GM23338 (cell line): ENCODE measurements at regions not wholly inside any gene's neighbourhood (a gene's known extent, or its start where the extent isn't known, plus 50 kb on each side); places are given as distances from the start of the nearest gene placed in this dataset.

Experiments
- ATAC-seq: fragments of 200-7000 bp; cut with Tn5 transposase; 3 replicates; pipeline ENCODE4 v1.9.1; 2020
- DNase-seq: peaks from one replicate; pipeline ENCODE4 v3.0.0-alpha.2; 2015; ENCODE audit warnings: low spot score
- H2AFZ ChIP-seq: fragments of 200-600 bp; sonication (generic); 2 replicates; pipeline ENCODE4 v1.8.0; 2016; ENCODE audit warnings: antibody characterized with exemption, mild to moderate bottlenecking, moderate library complexity
- H3F3A ChIP-seq: fragments of 200-600 bp; sonication (generic); replicated peaks from 2 replicates; pipeline ENCODE4 v1.8.0; 2017; ENCODE audit warnings: antibody characterized with exemption, mixed run types, low read depth
- H3K27ac ChIP-seq: fragments of 200-600 bp; sonication (generic); 2 replicates; pipeline ENCODE4 v1.6.1; 2016; ENCODE audit warnings: low read depth
- H3K27me3 ChIP-seq: fragments of 200-600 bp; sonication (generic); 2 replicates; pipeline ENCODE4 v1.8.0; 2016; ENCODE audit warnings: mild to moderate bottlenecking, mixed run types, moderate library complexity; ENCODE audit not compliant: insufficient read depth
- H3K36me3 ChIP-seq: fragments of 200-600 bp; sonication (generic); 2 replicates; pipeline ENCODE4 v1.8.0; 2016; ENCODE audit warnings: mild to moderate bottlenecking; ENCODE audit not compliant: insufficient read depth
- H3K4me1 ChIP-seq: fragments of 200-600 bp; sonication (generic); 2 replicates; pipeline ENCODE4 v1.8.0; 2016; ENCODE audit warnings: mild to moderate bottlenecking, moderate library complexity; ENCODE audit not compliant: insufficient read depth
- H3K4me2 ChIP-seq: fragments of 200-600 bp; sonication (generic); 2 replicates; pipeline ENCODE4 v1.7.1; 2017; ENCODE audit warnings: mixed run types
- H3K4me3 ChIP-seq: fragments of 200-600 bp; sonication (generic); 2 replicates; pipeline ENCODE4 v1.6.1; 2016; ENCODE audit warnings: mixed run types
- H3K79me2 ChIP-seq: fragments of 200-600 bp; sonication (generic); replicated peaks from 2 replicates; pipeline ENCODE4 v1.8.0; 2017; ENCODE audit warnings: mild to moderate bottlenecking; ENCODE audit not compliant: insufficient read depth
- H3K9me2 ChIP-seq: fragments of 200-600 bp; sonication (generic); 2 replicates; pipeline ENCODE4 v1.8.0; 2017; ENCODE audit not compliant: insufficient read depth
- H4K20me1 ChIP-seq: fragments of 200-600 bp; sonication (generic); replicated peaks from 2 replicates; pipeline ENCODE4 v1.8.0; 2017; ENCODE audit warnings: mild to moderate bottlenecking; ENCODE audit not compliant: insufficient read depth
- H3K27ac Mint-ChIP-seq: 2 replicates; pipeline ENCODE4 v1.8.0; 2020; ENCODE audit warnings: inconsistent platforms, mild to moderate bottlenecking, moderate library complexity, mixed read lengths
- H3K27me3 Mint-ChIP-seq: 3 replicates; pipeline ENCODE4 v1.8.0; 2022; ENCODE audit warnings: low read depth, mild to moderate bottlenecking, moderate library complexity, mixed read lengths, inconsistent platforms; ENCODE audit not compliant: insufficient read depth, poor library complexity
- H3K36me3 Mint-ChIP-seq: 3 replicates; pipeline ENCODE4 v1.8.0; 2021; ENCODE audit warnings: low read depth, mild to moderate bottlenecking, inconsistent platforms, moderate library complexity, mixed read lengths
- H3K4me1 Mint-ChIP-seq: 3 replicates; pipeline ENCODE4 v1.8.0; 2020; ENCODE audit warnings: mild to moderate bottlenecking, inconsistent platforms, mixed read lengths
- H3K4me3 Mint-ChIP-seq: 3 replicates; pipeline ENCODE4 v1.8.0; 2021; ENCODE audit warnings: moderate library complexity, mild to moderate bottlenecking, inconsistent platforms, mixed read lengths
- H3K9me3 Mint-ChIP-seq: 3 replicates; pipeline ENCODE4 v1.8.0; 2020; ENCODE audit warnings: moderate library complexity, mild to moderate bottlenecking, inconsistent platforms, mixed read lengths
- CREB1 ChIP-seq: fragments of 250-450 bp; sonication (Bioruptor Pico); IDR thresholded peaks from 2 replicates; pipeline ENCODE4 v1.5.0; 2020; ENCODE audit warnings: low read depth, mild to moderate bottlenecking, moderate library complexity
- EZH2 ChIP-seq: fragments of 200-600 bp; sonication (generic); IDR thresholded peaks from one replicate; pipeline ENCODE4 v1.8.0; 2017; ENCODE audit warnings: antibody characterized with exemption, mild to moderate bottlenecking, low read depth; ENCODE audit not compliant: unreplicated experiment
- EZH2phosphoT487 ChIP-seq: fragments of 200-600 bp; sonication (generic); IDR thresholded peaks from one replicate; pipeline ENCODE4 v1.8.1; 2018; ENCODE audit warnings: antibody characterized with exemption; ENCODE audit not compliant: unreplicated experiment
- JUNB ChIP-seq: IDR thresholded peaks from one replicate; pipeline ENCODE4 v1.6.1; 2016; ENCODE audit warnings: antibody characterized with exemption; ENCODE audit not compliant: unreplicated experiment
- NANOG ChIP-seq: IDR thresholded peaks from 2 replicates; pipeline ENCODE4 v1.6.1; 2016; ENCODE audit warnings: antibody characterized with exemption, borderline replicate concordance
- POLR2AphosphoS5 ChIP-seq: IDR thresholded peaks from 2 replicates; pipeline ENCODE4 v1.6.1; 2016; ENCODE audit warnings: antibody characterized with exemption, low read depth
- STAT1 ChIP-seq: IDR thresholded peaks from one replicate; pipeline ENCODE4 v1.6.1; 2016; ENCODE audit warnings: antibody characterized with exemption; ENCODE audit not compliant: unreplicated experiment
- ZNF114 ChIP-seq: fragments of 250-450 bp; sonication (Bioruptor Pico); IDR thresholded peaks from 2 replicates; pipeline ENCODE4 v1.5.0; 2020; ENCODE audit warnings: mild to moderate bottlenecking, moderate library complexity
- ZNF331 ChIP-seq: fragments of 250-450 bp; sonication (Bioruptor Pico); IDR thresholded peaks from 2 replicates; pipeline ENCODE4 v1.5.0; 2020; ENCODE audit warnings: low read depth, mild to moderate bottlenecking, moderate library complexity
- TF ChIP-seq, protein P1 (sequence below): IDR thresholded peaks from 2 replicates; pipeline ENCODE4 v1.6.1; 2016; ENCODE audit warnings: antibody characterized with exemption
- TF ChIP-seq, protein P2 (sequence below): fragments of 250-450 bp; sonication (Bioruptor Pico); IDR thresholded peaks from 2 replicates; pipeline ENCODE4 v1.5.0; 2020; ENCODE audit warnings: mild to moderate bottlenecking, moderate library complexity
- TF ChIP-seq, protein P3 (sequence below): IDR thresholded peaks from one replicate; pipeline ENCODE4 v1.6.1; 2018; ENCODE audit warnings: antibody characterized with exemption; ENCODE audit not compliant: unreplicated experiment
- TF ChIP-seq, protein P4 (sequence below), 2 experiments: fragments of 200-600 bp in 1 of 2; sonication (generic) in 1 of 2; conservative IDR thresholded peaks; 2 replicates each; pipeline versions ENCODE4 v1.5.1 to v1.6.1; 2016 to 2017; ENCODE audit warnings: antibody characterized with exemption in 2 of 2, low read depth in 2 of 2, mild to moderate bottlenecking in 2 of 2, moderate library complexity in 1 of 2

DNA sequence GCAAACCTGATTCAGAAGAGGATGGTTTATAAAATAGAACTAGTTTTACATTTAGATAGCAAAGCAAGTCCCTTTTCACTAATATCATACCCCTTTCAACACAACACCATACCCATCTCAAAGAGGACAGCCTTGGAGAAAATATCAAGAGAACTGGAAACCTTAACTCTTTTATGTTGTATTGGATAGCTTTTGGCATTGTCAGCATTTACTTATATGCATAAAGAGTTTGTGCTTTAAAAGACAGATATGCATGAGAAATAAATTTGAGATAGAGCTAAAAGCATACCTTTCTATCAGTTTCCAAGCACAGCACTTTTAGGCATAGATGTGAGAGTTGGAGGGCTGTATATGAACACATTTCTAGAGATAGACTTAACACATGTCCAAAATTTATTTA, 799.3 kb upstream of the ACO1 start:
- DNase-seq (no peak), ATAC-seq (no peak)
- Histone ChIP-seq H2AFZ (no peak overlapping the region), H4K20me1 (no peaks in the 10 kb centered on the region), H3K4me1 (no peaks in the 10 kb centered on the region), H3K79me2 (no peaks in the 10 kb centered on the region), H3K4me3 (no peak overlapping the region), H3K27ac (no peak overlapping the region), H3K4me2 (no peak overlapping the region), H3F3A (no peaks in the 10 kb centered on the region), H3K36me3 (no peaks in the 10 kb centered on the region), H3K27me3 (no peaks in the 10 kb centered on the region), H3K9me2 (no peaks in the 10 kb centered on the region; the same call in 1 of the 2 replicates)
- Mint-ChIP-seq H3K4me1 (no peaks in the 10 kb centered on the region), H3K36me3 (no peaks in the 10 kb centered on the region), H3K9me3 (no peaks in the 10 kb centered on the region), H3K27me3 (no peaks in the 10 kb centered on the region), H3K4me3 (no peak overlapping the region), H3K27ac (no peak overlapping the region)
- TF ChIP-seq NANOG (no peak), ZNF114 (CRISPR knock-in tag) (no peak), POLR2AphosphoS5 (no peak), STAT1 (no peak), ZNF331 (CRISPR knock-in tag) (no peak), JUNB (no peak), EZH2 (no peak), EZH2phosphoT487 (no peak), CREB1 (CRISPR knock-in tag) (no peak)
- TF ChIP-seq, protein P1, sequence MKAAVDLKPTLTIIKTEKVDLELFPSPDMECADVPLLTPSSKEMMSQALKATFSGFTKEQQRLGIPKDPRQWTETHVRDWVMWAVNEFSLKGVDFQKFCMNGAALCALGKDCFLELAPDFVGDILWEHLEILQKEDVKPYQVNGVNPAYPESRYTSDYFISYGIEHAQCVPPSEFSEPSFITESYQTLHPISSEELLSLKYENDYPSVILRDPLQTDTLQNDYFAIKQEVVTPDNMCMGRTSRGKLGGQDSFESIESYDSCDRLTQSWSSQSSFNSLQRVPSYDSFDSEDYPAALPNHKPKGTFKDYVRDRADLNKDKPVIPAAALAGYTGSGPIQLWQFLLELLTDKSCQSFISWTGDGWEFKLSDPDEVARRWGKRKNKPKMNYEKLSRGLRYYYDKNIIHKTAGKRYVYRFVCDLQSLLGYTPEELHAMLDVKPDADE, result no peak
- TF ChIP-seq, protein P2, sequence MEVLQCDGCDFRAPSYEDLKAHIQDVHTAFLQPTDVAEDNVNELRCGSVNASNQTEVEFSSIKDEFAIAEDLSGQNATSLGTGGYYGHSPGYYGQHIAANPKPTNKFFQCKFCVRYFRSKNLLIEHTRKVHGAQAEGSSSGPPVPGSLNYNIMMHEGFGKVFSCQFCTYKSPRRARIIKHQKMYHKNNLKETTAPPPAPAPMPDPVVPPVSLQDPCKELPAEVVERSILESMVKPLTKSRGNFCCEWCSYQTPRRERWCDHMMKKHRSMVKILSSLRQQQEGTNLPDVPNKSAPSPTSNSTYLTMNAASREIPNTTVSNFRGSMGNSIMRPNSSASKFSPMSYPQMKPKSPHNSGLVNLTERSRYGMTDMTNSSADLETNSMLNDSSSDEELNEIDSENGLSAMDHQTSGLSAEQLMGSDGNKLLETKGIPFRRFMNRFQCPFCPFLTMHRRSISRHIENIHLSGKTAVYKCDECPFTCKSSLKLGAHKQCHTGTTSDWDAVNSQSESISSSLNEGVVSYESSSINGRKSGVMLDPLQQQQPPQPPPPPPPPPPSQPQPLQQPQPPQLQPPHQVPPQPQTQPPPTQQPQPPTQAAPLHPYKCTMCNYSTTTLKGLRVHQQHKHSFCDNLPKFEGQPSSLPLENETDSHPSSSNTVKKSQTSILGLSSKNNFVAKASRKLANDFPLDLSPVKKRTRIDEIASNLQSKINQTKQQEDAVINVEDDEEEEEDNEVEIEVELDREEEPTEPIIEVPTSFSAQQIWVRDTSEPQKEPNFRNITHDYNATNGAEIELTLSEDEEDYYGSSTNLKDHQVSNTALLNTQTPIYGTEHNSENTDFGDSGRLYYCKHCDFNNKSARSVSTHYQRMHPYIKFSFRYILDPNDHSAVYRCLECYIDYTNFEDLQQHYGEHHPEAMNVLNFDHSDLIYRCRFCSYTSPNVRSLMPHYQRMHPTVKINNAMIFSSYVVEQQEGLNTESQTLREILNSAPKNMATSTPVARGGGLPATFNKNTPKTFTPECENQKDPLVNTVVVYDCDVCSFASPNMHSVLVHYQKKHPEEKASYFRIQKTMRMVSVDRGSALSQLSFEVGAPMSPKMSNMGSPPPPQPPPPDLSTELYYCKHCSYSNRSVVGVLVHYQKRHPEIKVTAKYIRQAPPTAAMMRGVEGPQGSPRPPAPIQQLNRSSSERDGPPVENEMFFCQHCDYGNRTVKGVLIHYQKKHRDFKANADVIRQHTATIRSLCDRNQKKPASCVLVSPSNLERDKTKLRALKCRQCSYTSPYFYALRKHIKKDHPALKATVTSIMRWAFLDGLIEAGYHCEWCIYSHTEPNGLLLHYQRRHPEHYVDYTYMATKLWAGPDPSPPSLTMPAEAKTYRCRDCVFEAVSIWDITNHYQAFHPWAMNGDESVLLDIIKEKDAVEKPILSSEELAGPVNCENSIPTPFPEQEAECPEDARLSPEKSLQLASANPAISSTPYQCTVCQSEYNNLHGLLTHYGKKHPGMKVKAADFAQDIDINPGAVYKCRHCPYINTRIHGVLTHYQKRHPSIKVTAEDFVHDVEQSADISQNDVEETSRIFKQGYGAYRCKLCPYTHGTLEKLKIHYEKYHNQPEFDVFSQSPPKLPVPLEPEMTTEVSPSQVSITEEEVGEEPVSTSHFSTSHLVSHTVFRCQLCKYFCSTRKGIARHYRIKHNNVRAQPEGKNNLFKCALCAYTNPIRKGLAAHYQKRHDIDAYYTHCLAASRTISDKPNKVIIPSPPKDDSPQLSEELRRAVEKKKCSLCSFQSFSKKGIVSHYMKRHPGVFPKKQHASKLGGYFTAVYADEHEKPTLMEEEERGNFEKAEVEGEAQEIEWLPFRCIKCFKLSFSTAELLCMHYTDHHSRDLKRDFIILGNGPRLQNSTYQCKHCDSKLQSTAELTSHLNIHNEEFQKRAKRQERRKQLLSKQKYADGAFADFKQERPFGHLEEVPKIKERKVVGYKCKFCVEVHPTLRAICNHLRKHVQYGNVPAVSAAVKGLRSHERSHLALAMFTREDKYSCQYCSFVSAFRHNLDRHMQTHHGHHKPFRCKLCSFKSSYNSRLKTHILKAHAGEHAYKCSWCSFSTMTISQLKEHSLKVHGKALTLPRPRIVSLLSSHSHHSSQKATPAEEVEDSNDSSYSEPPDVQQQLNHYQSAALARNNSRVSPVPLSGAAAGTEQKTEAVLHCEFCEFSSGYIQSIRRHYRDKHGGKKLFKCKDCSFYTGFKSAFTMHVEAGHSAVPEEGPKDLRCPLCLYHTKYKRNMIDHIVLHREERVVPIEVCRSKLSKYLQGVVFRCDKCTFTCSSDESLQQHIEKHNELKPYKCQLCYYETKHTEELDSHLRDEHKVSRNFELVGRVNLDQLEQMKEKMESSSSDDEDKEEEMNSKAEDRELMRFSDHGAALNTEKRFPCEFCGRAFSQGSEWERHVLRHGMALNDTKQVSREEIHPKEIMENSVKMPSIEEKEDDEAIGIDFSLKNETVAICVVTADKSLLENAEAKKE, result no peak
- TF ChIP-seq, protein P3, sequence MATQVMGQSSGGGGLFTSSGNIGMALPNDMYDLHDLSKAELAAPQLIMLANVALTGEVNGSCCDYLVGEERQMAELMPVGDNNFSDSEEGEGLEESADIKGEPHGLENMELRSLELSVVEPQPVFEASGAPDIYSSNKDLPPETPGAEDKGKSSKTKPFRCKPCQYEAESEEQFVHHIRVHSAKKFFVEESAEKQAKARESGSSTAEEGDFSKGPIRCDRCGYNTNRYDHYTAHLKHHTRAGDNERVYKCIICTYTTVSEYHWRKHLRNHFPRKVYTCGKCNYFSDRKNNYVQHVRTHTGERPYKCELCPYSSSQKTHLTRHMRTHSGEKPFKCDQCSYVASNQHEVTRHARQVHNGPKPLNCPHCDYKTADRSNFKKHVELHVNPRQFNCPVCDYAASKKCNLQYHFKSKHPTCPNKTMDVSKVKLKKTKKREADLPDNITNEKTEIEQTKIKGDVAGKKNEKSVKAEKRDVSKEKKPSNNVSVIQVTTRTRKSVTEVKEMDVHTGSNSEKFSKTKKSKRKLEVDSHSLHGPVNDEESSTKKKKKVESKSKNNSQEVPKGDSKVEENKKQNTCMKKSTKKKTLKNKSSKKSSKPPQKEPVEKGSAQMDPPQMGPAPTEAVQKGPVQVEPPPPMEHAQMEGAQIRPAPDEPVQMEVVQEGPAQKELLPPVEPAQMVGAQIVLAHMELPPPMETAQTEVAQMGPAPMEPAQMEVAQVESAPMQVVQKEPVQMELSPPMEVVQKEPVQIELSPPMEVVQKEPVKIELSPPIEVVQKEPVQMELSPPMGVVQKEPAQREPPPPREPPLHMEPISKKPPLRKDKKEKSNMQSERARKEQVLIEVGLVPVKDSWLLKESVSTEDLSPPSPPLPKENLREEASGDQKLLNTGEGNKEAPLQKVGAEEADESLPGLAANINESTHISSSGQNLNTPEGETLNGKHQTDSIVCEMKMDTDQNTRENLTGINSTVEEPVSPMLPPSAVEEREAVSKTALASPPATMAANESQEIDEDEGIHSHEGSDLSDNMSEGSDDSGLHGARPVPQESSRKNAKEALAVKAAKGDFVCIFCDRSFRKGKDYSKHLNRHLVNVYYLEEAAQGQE, result no peak
- TF ChIP-seq, protein P4, sequence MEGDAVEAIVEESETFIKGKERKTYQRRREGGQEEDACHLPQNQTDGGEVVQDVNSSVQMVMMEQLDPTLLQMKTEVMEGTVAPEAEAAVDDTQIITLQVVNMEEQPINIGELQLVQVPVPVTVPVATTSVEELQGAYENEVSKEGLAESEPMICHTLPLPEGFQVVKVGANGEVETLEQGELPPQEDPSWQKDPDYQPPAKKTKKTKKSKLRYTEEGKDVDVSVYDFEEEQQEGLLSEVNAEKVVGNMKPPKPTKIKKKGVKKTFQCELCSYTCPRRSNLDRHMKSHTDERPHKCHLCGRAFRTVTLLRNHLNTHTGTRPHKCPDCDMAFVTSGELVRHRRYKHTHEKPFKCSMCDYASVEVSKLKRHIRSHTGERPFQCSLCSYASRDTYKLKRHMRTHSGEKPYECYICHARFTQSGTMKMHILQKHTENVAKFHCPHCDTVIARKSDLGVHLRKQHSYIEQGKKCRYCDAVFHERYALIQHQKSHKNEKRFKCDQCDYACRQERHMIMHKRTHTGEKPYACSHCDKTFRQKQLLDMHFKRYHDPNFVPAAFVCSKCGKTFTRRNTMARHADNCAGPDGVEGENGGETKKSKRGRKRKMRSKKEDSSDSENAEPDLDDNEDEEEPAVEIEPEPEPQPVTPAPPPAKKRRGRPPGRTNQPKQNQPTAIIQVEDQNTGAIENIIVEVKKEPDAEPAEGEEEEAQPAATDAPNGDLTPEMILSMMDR (conservative IDR thresholded peaks at IDR 0.05; ENCODE audit: low read depth in 2 of 2), result no peak
